ENCODE measurements at regions not wholly inside any gene's neighbourhood (a gene's known extent, or its start where the extent isn't known, plus 50 kb on each side); places are given as distances from the start of the nearest gene placed in this dataset.
A peak's percentile ranks its signal among the peaks of the same experiment; 100 is the strongest.

DNA sequence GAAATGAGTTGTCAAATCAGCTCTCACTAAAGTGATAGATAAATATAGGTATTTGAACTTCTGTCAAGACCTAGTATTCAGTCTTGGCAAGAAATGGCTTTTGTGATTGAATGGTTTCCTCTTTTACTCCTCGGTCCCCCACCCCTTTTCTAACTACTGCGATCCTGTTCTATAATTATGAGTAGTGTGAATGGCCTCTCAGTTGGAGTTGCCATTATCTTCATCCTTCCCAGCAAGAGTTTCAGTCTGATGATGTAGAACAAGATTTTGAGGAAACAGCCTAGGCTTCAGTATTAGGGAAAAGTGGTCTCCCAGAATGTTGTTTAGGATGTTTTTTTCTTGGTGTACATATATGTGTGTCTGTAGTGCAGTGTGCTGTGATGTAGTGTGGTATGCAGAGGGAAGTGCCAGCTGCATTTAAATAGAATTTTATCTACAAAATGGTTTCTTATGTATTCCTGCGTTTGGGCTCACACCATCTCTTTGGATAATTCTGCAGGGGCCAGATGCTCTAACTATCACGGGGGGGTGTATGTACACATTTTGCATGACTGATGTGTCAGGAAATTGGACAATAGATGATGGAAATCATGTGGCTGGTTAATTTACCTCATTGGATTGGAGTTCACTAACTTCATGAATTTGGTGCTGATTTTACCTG is 180.1 kb upstream of the MMS22L start:
- Mint-ChIP-seq H3K4me3 (peak overlapping the region; percentile 12), H3K27ac (peak overlapping the region; percentile 26), H3K9me3 (no peaks in the 10 kb centered on the region), H3K27me3 (ENCODE audit: insufficient read depth, low read depth) (no peaks in the 10 kb centered on the region), H3K36me3 (no peaks in the 10 kb centered on the region), H3K4me1 (peaks cover 49% of the 10 kb centered on the region)
- H3K4me3 ChIP-seq, result no peak overlapping the region
- no peak for DNase-seq (ENCODE audit: low spot score)
- no peak overlapping the region for H3K9ac ChIP-seq
- TF ChIP-seq, protein P1, sequence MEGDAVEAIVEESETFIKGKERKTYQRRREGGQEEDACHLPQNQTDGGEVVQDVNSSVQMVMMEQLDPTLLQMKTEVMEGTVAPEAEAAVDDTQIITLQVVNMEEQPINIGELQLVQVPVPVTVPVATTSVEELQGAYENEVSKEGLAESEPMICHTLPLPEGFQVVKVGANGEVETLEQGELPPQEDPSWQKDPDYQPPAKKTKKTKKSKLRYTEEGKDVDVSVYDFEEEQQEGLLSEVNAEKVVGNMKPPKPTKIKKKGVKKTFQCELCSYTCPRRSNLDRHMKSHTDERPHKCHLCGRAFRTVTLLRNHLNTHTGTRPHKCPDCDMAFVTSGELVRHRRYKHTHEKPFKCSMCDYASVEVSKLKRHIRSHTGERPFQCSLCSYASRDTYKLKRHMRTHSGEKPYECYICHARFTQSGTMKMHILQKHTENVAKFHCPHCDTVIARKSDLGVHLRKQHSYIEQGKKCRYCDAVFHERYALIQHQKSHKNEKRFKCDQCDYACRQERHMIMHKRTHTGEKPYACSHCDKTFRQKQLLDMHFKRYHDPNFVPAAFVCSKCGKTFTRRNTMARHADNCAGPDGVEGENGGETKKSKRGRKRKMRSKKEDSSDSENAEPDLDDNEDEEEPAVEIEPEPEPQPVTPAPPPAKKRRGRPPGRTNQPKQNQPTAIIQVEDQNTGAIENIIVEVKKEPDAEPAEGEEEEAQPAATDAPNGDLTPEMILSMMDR (IDR thresholded peaks at IDR 0.05), result no peak
- TF ChIP-seq EZH2 (IDR thresholded peaks at IDR 0.05) (no peak), EZH2phosphoT487 (IDR thresholded peaks at IDR 0.05) (no peak)
- H3K27me3 ChIP-seq, result no peaks in the 10 kb centered on the region
- no peaks in the 10 kb centered on the region for H4K20me1 ChIP-seq (ENCODE audit: low read depth)
- no peaks in the 10 kb centered on the region for H3K79me2 ChIP-seq (ENCODE audit: low read depth)
- H3K4me1 ChIP-seq, result peaks cover 55% of the 10 kb centered on the region
- no peaks in the 10 kb centered on the region for H3K9me3 ChIP-seq (ENCODE audit: low read depth)
- no peaks in the 10 kb centered on the region for H3K36me3 ChIP-seq
- no peak overlapping the region for H2AFZ ChIP-seq (replicated peaks)
- H3K27ac ChIP-seq, result no peak overlapping the region
- H3K4me2 ChIP-seq, result no peak overlapping the region
- peaks cover 27% of the 10 kb centered on the region for H3F3A ChIP-seq (ENCODE audit: low read depth)

DNA sequence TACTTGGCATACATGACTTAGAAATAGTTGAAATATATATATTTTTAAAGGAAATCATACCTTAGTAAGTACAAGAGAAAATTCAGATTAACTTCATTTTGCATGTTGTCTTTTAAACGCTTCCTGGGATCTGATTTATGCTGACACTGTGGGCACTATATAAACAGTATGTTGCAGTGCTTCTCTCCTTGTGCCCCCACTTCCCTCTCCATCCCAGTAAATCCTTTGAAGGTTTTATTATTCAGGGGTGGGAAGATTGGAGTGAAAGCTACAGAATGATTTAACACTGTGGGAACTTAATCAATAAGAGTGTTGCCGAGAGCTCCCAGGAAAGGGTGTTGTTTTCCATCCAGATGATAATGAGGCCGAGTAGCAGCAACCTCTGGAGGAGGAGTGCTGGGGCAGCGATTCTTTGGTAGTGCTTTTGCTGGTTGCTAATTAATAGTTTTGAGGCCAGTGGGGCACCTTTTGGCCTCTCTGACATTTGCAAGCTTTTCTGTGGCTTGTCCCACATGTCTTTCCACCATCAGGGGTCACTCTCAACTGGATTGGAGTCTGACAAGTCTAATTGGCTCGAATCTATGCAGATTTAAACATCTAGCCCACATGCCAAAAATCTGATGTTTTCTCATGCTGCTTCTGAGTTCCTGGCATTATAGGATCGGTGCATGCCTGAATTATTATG is 183.0 kb upstream of the MMS22L start:
- DNase-seq (ENCODE audit: low spot score), result peak; percentile 64
- Mint-ChIP-seq H3K27ac (peak overlapping the region; percentile 42), H3K9me3 (no peaks in the 10 kb centered on the region), H3K4me1 (peaks cover 42% of the 10 kb centered on the region), H3K27me3 (ENCODE audit: insufficient read depth, low read depth) (no peaks in the 10 kb centered on the region), H3K36me3 (no peaks in the 10 kb centered on the region), H3K4me3 (no peak overlapping the region)
- Histone ChIP-seq H3K4me1 (peaks cover 49% of the 10 kb centered on the region), H3K27ac (peak overlapping the region; percentile 73), H2AFZ (replicated peaks) (peak overlapping the region; percentile 66), H3F3A (ENCODE audit: low read depth) (peaks cover 27% of the 10 kb centered on the region), H3K9me3 (ENCODE audit: low read depth) (no peaks in the 10 kb centered on the region), H3K36me3 (no peaks in the 10 kb centered on the region), H3K4me2 (peak overlapping the region; percentile 46), H3K4me3 (no peak overlapping the region), H3K79me2 (ENCODE audit: low read depth) (no peaks in the 10 kb centered on the region), H3K9ac (no peak overlapping the region), H3K27me3 (no peaks in the 10 kb centered on the region), H4K20me1 (ENCODE audit: low read depth) (no peaks in the 10 kb centered on the region)
- TF ChIP-seq, protein P1 (IDR thresholded peaks at IDR 0.05), result peak; percentile 52
- TF ChIP-seq EZH2phosphoT487 (IDR thresholded peaks at IDR 0.05) (no peak), EZH2 (IDR thresholded peaks at IDR 0.05) (no peak)

DNA sequence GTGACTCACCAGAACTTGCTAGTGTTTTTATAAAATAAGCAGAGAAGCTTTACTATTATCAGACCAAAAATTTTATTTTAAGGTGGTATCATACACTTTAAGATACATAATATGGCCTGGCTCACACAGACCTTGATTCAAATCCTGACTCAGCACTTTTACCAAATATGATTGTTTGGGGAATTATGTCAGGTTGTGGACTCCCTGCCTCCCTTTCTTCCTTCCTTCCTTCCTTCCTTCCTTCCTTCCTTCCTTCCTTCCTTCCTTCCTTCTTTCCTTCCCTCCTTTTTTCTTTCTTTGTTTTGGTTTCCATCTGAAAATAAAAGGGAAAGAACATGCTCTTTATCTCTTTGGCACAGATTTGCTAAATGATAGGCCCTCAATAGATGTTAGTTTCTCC is 186.0 kb upstream of the MMS22L start:
- no peak overlapping the region for H3K27ac Mint-ChIP-seq
- no peak for DNase-seq (ENCODE audit: low spot score)
- TF ChIP-seq, protein P1 (IDR thresholded peaks at IDR 0.05), result no peak
- TF ChIP-seq EZH2 (IDR thresholded peaks at IDR 0.05) (no peak), EZH2phosphoT487 (IDR thresholded peaks at IDR 0.05) (no peak)

More for the DNA sequence above, 186.0 kb upstream of the MMS22L start:
- Mint-ChIP-seq H3K27me3 (ENCODE audit: insufficient read depth, low read depth) (no peaks in the 10 kb centered on the region), H3K4me1 (peaks cover 16% of the 10 kb centered on the region), H3K9me3 (no peaks in the 10 kb centered on the region), H3K36me3 (no peaks in the 10 kb centered on the region), H3K4me3 (no peak overlapping the region)
- Histone ChIP-seq H3K27me3 (no peaks in the 10 kb centered on the region), H3K4me1 (peaks cover 21% of the 10 kb centered on the region), H2AFZ (replicated peaks) (no peak overlapping the region), H3K4me3 (no peak overlapping the region), H3K9me3 (ENCODE audit: low read depth) (no peaks in the 10 kb centered on the region), H3K27ac (no peak overlapping the region), H3K4me2 (no peak overlapping the region), H3K79me2 (ENCODE audit: low read depth) (no peaks in the 10 kb centered on the region), H3F3A (ENCODE audit: low read depth) (peaks cover 27% of the 10 kb centered on the region), H4K20me1 (ENCODE audit: low read depth) (no peaks in the 10 kb centered on the region), H3K36me3 (no peaks in the 10 kb centered on the region), H3K9ac (no peak overlapping the region)

All from neural progenitor cell (in vitro differentiated cells).